ENCODE measurements at regions not wholly inside any gene's neighbourhood (a gene's known extent, or its start where the extent isn't known, plus 50 kb on each side); places are given as distances from the start of the nearest gene placed in this dataset.

DNA sequence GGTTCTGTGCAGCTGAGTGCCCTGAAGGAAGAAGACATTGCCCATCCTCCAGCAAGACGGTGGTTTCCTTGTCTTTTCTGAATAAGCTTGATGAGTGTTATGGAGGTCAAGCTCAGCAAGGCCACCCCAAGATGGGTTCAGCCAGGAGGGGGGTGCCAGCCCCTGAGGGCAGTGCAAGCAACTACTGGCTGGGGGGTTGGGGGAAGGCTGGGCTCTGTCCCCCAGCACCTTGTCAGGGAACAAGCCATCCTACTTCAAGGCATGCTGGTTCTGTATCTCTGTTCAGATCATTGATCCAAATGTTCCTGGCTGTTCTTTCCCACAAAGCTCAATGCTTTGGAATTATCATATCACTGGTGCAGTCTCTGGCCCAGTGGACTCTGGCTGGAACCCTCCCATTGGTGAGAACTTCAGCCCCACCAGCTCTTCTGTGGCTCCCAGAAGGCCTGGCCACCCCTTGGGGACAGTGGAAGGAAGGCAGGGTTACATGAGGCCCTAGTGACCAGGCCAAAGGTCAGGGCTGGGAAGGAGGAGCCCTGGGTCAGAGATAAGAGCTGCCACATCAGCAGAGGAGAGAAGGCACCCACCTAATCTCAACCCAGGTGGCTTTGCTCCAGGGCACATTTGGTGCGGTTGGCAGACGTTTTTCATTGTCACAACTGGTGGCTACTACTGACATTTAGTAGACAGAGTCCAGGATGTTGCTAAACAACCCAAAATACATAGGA lies 280.2 kb downstream of the IRX2 start:
- DNase-seq (ENCODE audit: low read depth, low spot score), result no peak
- TF ChIP-seq, protein P1, sequence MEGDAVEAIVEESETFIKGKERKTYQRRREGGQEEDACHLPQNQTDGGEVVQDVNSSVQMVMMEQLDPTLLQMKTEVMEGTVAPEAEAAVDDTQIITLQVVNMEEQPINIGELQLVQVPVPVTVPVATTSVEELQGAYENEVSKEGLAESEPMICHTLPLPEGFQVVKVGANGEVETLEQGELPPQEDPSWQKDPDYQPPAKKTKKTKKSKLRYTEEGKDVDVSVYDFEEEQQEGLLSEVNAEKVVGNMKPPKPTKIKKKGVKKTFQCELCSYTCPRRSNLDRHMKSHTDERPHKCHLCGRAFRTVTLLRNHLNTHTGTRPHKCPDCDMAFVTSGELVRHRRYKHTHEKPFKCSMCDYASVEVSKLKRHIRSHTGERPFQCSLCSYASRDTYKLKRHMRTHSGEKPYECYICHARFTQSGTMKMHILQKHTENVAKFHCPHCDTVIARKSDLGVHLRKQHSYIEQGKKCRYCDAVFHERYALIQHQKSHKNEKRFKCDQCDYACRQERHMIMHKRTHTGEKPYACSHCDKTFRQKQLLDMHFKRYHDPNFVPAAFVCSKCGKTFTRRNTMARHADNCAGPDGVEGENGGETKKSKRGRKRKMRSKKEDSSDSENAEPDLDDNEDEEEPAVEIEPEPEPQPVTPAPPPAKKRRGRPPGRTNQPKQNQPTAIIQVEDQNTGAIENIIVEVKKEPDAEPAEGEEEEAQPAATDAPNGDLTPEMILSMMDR (IDR thresholded peaks at IDR 0.05; ENCODE audit: low read depth, low read length), result no peak
- H3K4me3 ChIP-seq (ENCODE audit: low read depth, low read length), result no peak overlapping the region
- in situ Hi-C loops (cut with HindIII; ENCODE audit: low sequenced_read_pairs), result no loop called here

DNA sequence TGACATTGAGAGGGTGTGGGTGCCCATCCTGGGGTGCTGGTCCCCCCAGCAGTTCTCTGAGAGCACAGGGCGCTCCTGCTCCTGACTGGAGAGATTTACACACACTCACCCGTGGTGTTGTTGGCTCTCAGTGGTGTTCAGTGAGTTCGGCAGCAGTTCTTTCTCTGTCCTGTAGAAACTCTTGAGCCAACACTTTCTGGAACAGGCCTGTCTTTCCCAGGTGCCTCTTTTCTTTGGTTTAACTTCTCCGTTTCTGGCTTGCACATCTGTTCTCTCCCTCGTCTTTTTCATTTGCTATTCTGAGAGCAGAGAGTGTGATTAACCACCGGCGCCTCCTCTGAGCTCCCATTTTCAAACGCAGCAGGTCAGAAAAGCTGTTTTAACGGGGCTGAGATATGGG lies 284.5 kb downstream of the IRX2 start:
- TF ChIP-seq, protein P1 (IDR thresholded peaks at IDR 0.05; ENCODE audit: low read depth, low read length), result no peak
- no peak overlapping the region for H3K4me3 ChIP-seq (ENCODE audit: low read depth, low read length)
- DNase-seq (ENCODE audit: low read depth, low spot score), result no peak
- in situ Hi-C loops (cut with HindIII; ENCODE audit: low sequenced_read_pairs), result no loop called here

DNA sequence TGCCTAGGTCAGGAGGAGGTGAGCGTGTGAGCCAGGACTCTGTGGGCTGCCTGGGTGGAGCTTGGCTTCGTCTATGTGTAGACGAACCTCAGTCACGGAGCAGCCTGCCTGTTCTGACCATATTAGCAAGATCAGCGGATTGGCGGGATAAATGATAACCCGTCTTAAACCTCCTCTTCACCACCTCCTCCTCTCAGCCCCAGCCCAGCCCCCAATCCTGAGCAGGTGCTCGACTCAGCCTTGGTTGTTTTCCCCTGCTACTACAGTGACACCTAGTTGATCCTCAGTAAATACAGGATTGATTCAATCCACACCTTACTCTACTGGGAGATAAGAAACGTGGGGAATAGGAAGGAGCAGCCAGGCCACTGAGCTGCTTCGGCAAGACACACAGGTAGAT lies 286.1 kb downstream of the IRX2 start:
- TF ChIP-seq, protein P1 (IDR thresholded peaks at IDR 0.05; ENCODE audit: low read depth, low read length), result no peak
- DNase-seq (ENCODE audit: low read depth, low spot score), result no peak
- in situ Hi-C loops (cut with HindIII; ENCODE audit: low sequenced_read_pairs), result no loop called here
- H3K4me3 ChIP-seq (ENCODE audit: low read depth, low read length), result no peak overlapping the region

DNA sequence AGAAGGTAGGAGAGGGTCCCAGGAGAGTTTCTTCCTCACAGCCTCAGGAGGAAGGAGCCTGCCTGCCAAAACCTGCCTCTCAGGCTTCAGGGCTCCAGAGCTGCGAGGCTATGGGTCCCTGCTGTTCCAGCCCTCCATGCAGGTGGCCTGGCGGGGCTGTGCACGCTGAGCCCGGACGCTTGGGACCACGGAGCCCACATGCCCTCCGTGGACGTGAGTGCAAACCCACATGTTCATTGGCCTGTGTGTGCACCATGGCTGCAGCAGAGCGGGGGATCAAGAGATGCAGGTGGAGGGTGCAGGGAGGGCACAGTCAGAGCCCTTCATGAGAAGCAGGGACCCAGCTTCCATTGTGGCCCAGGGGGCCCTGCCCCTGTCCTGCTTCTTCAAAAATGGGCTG lies 287.3 kb downstream of the IRX2 start:
- TF ChIP-seq, protein P1 (IDR thresholded peaks at IDR 0.05; ENCODE audit: low read depth, low read length), result no peak
- in situ Hi-C loops (cut with HindIII; ENCODE audit: low sequenced_read_pairs), result no loop called here

DNA sequence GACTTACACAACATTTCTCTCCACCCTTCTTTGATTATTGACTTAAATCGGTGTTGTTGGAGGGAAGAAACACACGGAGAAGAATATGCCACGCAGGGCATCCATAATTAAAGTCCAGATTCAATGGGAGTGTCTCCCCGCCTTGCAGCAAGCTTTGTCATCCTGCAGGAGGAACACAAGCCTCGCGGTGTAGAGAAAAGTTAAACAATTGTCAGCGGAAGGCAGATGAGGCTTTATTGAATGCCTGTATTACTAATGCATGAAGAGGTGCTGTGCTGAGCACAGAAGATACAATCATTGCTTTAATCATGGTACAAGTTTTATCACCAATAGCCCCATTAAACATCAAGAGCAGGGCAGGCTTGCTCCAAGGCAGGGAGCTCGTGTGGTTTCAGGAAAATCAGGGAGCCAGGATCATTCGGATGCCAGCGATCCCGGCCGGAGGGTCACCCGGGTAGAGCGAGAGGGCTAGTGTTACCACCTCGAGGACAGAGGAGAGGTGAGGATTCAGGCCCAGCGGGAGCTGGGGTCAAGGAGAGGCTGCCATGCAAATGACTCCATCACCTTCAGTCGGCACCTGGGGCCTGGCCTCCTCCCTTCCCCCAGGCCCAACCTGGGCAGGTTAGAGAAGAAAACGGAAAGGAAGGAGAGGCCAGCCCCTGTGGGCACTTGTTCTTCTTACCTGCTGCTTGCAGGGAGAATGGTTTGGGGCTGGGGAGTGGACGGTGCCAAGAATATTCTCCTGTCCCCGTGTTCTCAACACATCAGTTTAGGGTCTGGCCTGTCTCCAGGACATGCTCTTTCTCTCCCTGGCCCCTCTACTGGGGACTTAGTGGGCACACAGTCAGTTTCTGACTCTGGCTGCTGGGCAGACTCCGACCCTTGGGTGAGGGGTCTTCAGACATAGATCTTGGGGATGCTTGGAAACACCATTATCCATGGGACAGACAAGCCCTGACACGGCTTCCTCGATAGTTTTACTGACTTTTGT lies 289.5 kb downstream of the IRX2 start:
- no peak overlapping the region for H3K4me3 ChIP-seq (ENCODE audit: low read depth, low read length)
- no peak for DNase-seq (ENCODE audit: low read depth, low spot score)
- in situ Hi-C loops (cut with HindIII; ENCODE audit: low sequenced_read_pairs), result no loop called here
- TF ChIP-seq, protein P1 (IDR thresholded peaks at IDR 0.05; ENCODE audit: low read depth, low read length), result no peak

More for the DNA sequence above, 287.3 kb downstream of the IRX2 start:
- no peak for DNase-seq (ENCODE audit: low read depth, low spot score)
- no peak overlapping the region for H3K4me3 ChIP-seq (ENCODE audit: low read depth, low read length)

DNA sequence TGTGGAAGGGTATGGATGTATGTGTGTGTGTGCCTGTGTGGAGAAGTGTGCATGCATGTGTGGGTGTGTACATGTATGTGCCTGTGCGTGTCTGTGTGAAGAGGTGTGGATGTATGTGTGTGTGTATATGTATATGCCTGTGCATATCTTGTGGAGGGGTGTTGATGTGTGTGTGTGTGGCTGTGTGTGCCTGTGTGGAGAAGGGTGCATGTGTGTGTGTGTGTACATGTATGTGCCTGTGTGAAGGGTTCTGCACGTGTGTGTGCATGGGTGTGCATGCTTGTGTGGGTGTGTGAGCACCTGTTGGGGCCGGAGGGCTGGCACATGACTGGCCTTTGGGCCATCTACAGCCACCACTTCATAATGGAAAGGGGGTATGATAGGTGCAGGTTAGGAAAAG lies 291.4 kb downstream of the IRX2 start:
- TF ChIP-seq, protein P1 (IDR thresholded peaks at IDR 0.05; ENCODE audit: low read depth, low read length), result no peak
- H3K4me3 ChIP-seq (ENCODE audit: low read depth, low read length), result no peak overlapping the region
- no peak for DNase-seq (ENCODE audit: low read depth, low spot score)
- in situ Hi-C loops (cut with HindIII; ENCODE audit: low sequenced_read_pairs), result no loop called here

All from astrocyte of the spinal cord (primary cell).